IMR-90 (cell line): ENCODE measurements at regions not wholly inside any gene's neighbourhood (a gene's known extent, or its start where the extent isn't known, plus 50 kb on each side); places are given as distances from the start of the nearest gene placed in this dataset.

ENCODE experiments used
- ATAC-seq: fragments of 200-7000 bp; cut with Tn5 transposase; 2 replicates; pipeline ENCODE4 v1.9.1; 2020; ENCODE audit warnings: low read depth, mild to moderate bottlenecking, moderate library complexity
- BruUV-seq: library from RNA; stranded (reverse); fragments of 400-500 nt; replicated peaks from 2 replicates; lab custom pipeline; 2021; lab: Mats Ljungman, UMichigan
- CTCF ChIA-PET: fragments of 300-600 bp; formaldehyde crosslinking; extraction: SDS; loops from one replicate; lab custom pipeline; 2021; ENCODE audit warnings: antibody characterized with exemption; lab: Yijun Ruan, JAX
- POLR2A ChIA-PET: fragments of 300-600 bp; sonication (Branson Sonifier 250); formaldehyde crosslinking; loops from one replicate; lab custom pipeline; 2022; ENCODE audit warnings: antibody characterized with exemption; ENCODE audit not compliant: unreplicated experiment; lab: Charles Lee
- DNase-seq: peaks from one replicate; pipeline ENCODE4 v3.0.0; 2013
- H2AFZ ChIP-seq: replicated peaks from 2 replicates; pipeline ENCODE3; 2013; ENCODE audit warnings: low read length, mild to moderate bottlenecking; ENCODE audit not compliant: poor library complexity
- H2AK5ac ChIP-seq: 2 replicates; pipeline ENCODE4 v1.6.1; 2013; ENCODE audit warnings: low read depth, low read length, inconsistent platforms
- H2AK9ac ChIP-seq: replicated peaks from 2 replicates; pipeline ENCODE3; 2013; ENCODE audit warnings: mild to moderate bottlenecking, low read depth, low read length, moderate library complexity; ENCODE audit not compliant: poor library complexity
- H2BK120ac ChIP-seq: 2 replicates; pipeline ENCODE4 v1.6.1; 2013; ENCODE audit warnings: low read depth, low read length, inconsistent platforms
- H2BK15ac ChIP-seq: 3 replicates; pipeline ENCODE4 v1.6.1; 2013; ENCODE audit warnings: low read depth, low read length, inconsistent platforms
- H2BK20ac ChIP-seq: 2 replicates; pipeline ENCODE4 v1.6.1; 2013; ENCODE audit warnings: low read depth, mild to moderate bottlenecking, inconsistent platforms, low read length, moderate library complexity
- H2BK5ac ChIP-seq: 2 replicates; pipeline ENCODE4 v1.6.1; 2013; ENCODE audit warnings: mild to moderate bottlenecking, low read depth, low read length, inconsistent platforms; ENCODE audit not compliant: poor library complexity, severe bottlenecking
- H3K14ac ChIP-seq: replicated peaks from 2 replicates; pipeline ENCODE4 v1.6.1; 2013; ENCODE audit warnings: low read depth, low read length, inconsistent platforms
- H3K18ac ChIP-seq: 2 replicates; pipeline ENCODE4 v1.6.1; 2013; ENCODE audit warnings: low read depth, low read length, control low read depth
- H3K23ac ChIP-seq: 2 replicates; pipeline ENCODE4 v1.6.1; 2013; ENCODE audit warnings: low read depth, low read length, inconsistent platforms
- H3K27ac ChIP-seq: 2 replicates; pipeline ENCODE4 v1.5.1; 2013; ENCODE audit warnings: mild to moderate bottlenecking, control low read depth, low read length; ENCODE audit not compliant: insufficient read depth
- H3K27me3 ChIP-seq: 2 replicates; pipeline ENCODE4 v1.6.1; 2013; ENCODE audit warnings: low read length; ENCODE audit not compliant: control insufficient read depth, insufficient read depth
- H3K36me3 ChIP-seq: 2 replicates; pipeline ENCODE4 v1.6.1; 2013; ENCODE audit warnings: low read length, mixed read lengths; ENCODE audit not compliant: control insufficient read depth, insufficient read depth
- H3K4ac ChIP-seq: 2 replicates; pipeline ENCODE4 v1.6.1; 2013; ENCODE audit warnings: low read depth, low read length, inconsistent platforms
- H3K4me1 ChIP-seq: 2 replicates; pipeline ENCODE4 v1.6.1; 2013; ENCODE audit warnings: low read length, mixed read lengths; ENCODE audit not compliant: control insufficient read depth, insufficient read depth
- H3K4me2 ChIP-seq: 2 replicates; pipeline ENCODE4 v1.6.1; 2013; ENCODE audit warnings: low read depth, mild to moderate bottlenecking, control low read depth, low read length, moderate library complexity
- H3K4me3 ChIP-seq: 2 replicates; pipeline ENCODE4 v1.5.1; 2013; ENCODE audit warnings: low read depth, mild to moderate bottlenecking, control low read depth, low read length, moderate library complexity; ENCODE audit not compliant: insufficient read depth
- H3K56ac ChIP-seq: 2 replicates; pipeline ENCODE4 v1.6.1; 2013; ENCODE audit warnings: low read length, inconsistent platforms; ENCODE audit not compliant: insufficient read depth; ENCODE audit errors: extremely low read depth
- H3K79me1 ChIP-seq, 2 experiments: 2 replicates each; pipeline ENCODE4 v1.6.1; 2013; ENCODE audit warnings: low read length in 2 of 2, inconsistent platforms in 1 of 2, low read depth in 1 of 2
- H3K9ac ChIP-seq: 2 replicates; pipeline ENCODE4 v1.6.1; 2013; ENCODE audit warnings: low read depth, low read length, control low read depth
- H3K9me1 ChIP-seq: 2 replicates; pipeline ENCODE4 v1.6.1; 2013; ENCODE audit warnings: low read length, inconsistent platforms; ENCODE audit not compliant: insufficient read depth
- H3K9me3 ChIP-seq: 2 replicates; pipeline ENCODE4 v1.6.1; 2013; ENCODE audit warnings: low read length; ENCODE audit not compliant: control insufficient read depth, insufficient read depth
- H4K20me1 ChIP-seq: 2 replicates; pipeline ENCODE4 v1.6.1; 2013; ENCODE audit warnings: low read length, inconsistent platforms; ENCODE audit not compliant: insufficient read depth
- H4K5ac ChIP-seq: 2 replicates; pipeline ENCODE4 v1.6.1; 2013; ENCODE audit warnings: mild to moderate bottlenecking, low read depth, low read length, control low read depth
- H4K8ac ChIP-seq, 2 experiments: 2 replicates each; pipeline ENCODE4 v1.6.1; 2013; ENCODE audit warnings: low read depth in 2 of 2, low read length in 2 of 2, control low read depth in 1 of 2, inconsistent platforms in 1 of 2
- H4K91ac ChIP-seq: 2 replicates; pipeline ENCODE4 v1.6.1; 2013; ENCODE audit warnings: low read depth, low read length, inconsistent platforms; ENCODE audit not compliant: insufficient read depth
- BHLHE40 ChIP-seq: fragments of 150-350 bp; IDR thresholded peaks from 2 replicates; pipeline ENCODE4 v1.6.1; 2016; ENCODE audit warnings: mild to moderate bottlenecking, low read depth, low read length
- CEBPB ChIP-seq: IDR thresholded peaks from 2 replicates; pipeline ENCODE4 v1.6.1; 2012; ENCODE audit warnings: low read depth, low read length, improper control_type of control experiment
- CHD1 ChIP-seq: IDR thresholded peaks from 2 replicates; pipeline ENCODE4 v1.6.1; 2012; ENCODE audit warnings: low read depth, low read length, improper control_type of control experiment
- CTCF ChIP-seq: conservative IDR thresholded peaks from 2 replicates; pipeline ENCODE4 v1.5.1; 2012; ENCODE audit warnings: mild to moderate bottlenecking, low read depth, low read length, improper control_type of control experiment
- ELK1 ChIP-seq: fragments of 150-350 bp; IDR thresholded peaks from 2 replicates; pipeline ENCODE4 v1.6.1; 2016; ENCODE audit warnings: low read depth, mild to moderate bottlenecking, low read length, moderate library complexity, borderline replicate concordance
- FOS ChIP-seq: fragments of 150-350 bp; IDR thresholded peaks from 2 replicates; pipeline ENCODE4 v1.6.1; 2016; ENCODE audit warnings: low read depth, low read length
- MAFK ChIP-seq: IDR thresholded peaks from 2 replicates; pipeline ENCODE4 v1.6.1; 2012; ENCODE audit warnings: low read depth, low read length, improper control_type of control experiment
- MAZ ChIP-seq: IDR thresholded peaks from 2 replicates; pipeline ENCODE4 v1.6.1; 2012; ENCODE audit warnings: low read depth, mild to moderate bottlenecking, low read length, improper control_type of control experiment, moderate library complexity, borderline replicate concordance
- MXI1 ChIP-seq: IDR thresholded peaks from 2 replicates; pipeline ENCODE4 v1.6.1; 2012; ENCODE audit warnings: low read depth, mild to moderate bottlenecking, low read length, moderate library complexity, borderline replicate concordance
- NFE2L2 ChIP-seq: fragments of 150-350 bp; IDR thresholded peaks from 2 replicates; pipeline ENCODE4 v1.6.1; 2016; ENCODE audit warnings: low read depth, mild to moderate bottlenecking, low read length
- POLR2A ChIP-seq: IDR thresholded peaks from 2 replicates; pipeline ENCODE4 v1.6.1; 2012; ENCODE audit warnings: mild to moderate bottlenecking, low read depth, low read length
- RAD21 ChIP-seq: IDR thresholded peaks from 2 replicates; pipeline ENCODE4 v1.6.1; 2012; ENCODE audit warnings: low read length, improper control_type of control experiment
- RCOR1 ChIP-seq: IDR thresholded peaks from 2 replicates; pipeline ENCODE4 v1.6.1; 2012; ENCODE audit warnings: mild to moderate bottlenecking, low read length, improper control_type of control experiment; ENCODE audit not compliant: insufficient replicate concordance
- RFX5 ChIP-seq: IDR thresholded peaks from 2 replicates; pipeline ENCODE4 v1.8.0; 2012; ENCODE audit warnings: low read depth, mild to moderate bottlenecking, low read length, moderate library complexity
- SMC3 ChIP-seq: fragments of 150-350 bp; IDR thresholded peaks from 2 replicates; pipeline ENCODE4 v1.6.1; 2016; ENCODE audit warnings: low read depth, mild to moderate bottlenecking, antibody characterized with exemption, low read length, moderate library complexity
- USF2 ChIP-seq: fragments of 150-350 bp; IDR thresholded peaks from 2 replicates; pipeline ENCODE4 v1.6.1; 2017; ENCODE audit warnings: mild to moderate bottlenecking, antibody characterized with exemption, low read length, low read depth
- WGBS, 2 experiments: methylation state at CpG; one replicate each; pipeline versions ENCODE4 v1.1.5 to v1.1.7; 2013; ENCODE audit warnings: missing lambda C conversion rate in 2 of 2; ENCODE audit not compliant: insufficient read length in 1 of 2; ENCODE audit errors: extremely low coverage in 2 of 2; 5-methylcytosine and 5-hydroxymethylcytosine counted together
- dilution Hi-C: fragments of 300-500 bp; cut with HindIII; formaldehyde crosslinking; loops from one replicate; pipeline ENCODE4 v1.14.3; 2018; ENCODE audit warnings: low sequenced_read_pairs; ENCODE audit not compliant: unreplicated experiment
- in situ Hi-C: fragments of 300-500 bp; cut with MboI; formaldehyde crosslinking; loops from 3 replicates; pipeline ENCODE4 v1.14.3; 2019; ENCODE audit warnings: low sequenced_read_pairs, inconsistent platforms, mixed read lengths
- intact Hi-C: fragments of 100-400 bp; cut with micrococcal nuclease; formaldehyde crosslinking; loops from 2 replicates; pipeline ENCODE4 v1.10.0; 2022

- Histone ChIP-seq H3K27me3 (no peaks in the 10 kb centered on the region), H3K4ac (no peak overlapping the region), H3K36me3 (no peaks in the 10 kb centered on the region), H3K4me2 (no peak overlapping the region), H4K8ac (no peak overlapping the region), H3K79me1 (no peaks in the 10 kb centered on the region; a peak in 1 of 4 replicates), H3K18ac (no peak overlapping the region), H3K4me1 (no peaks in the 10 kb centered on the region), H4K20me1 (no peaks in the 10 kb centered on the region), H2AK9ac (no peak overlapping the region), H3K23ac (no peak overlapping the region), H2BK20ac (no peak overlapping the region), H3K9me1 (no peaks in the 10 kb centered on the region), H3K27ac (no peak overlapping the region), H3K9me3 (no peaks in the 10 kb centered on the region), H3K56ac (no peak overlapping the region), H2BK120ac (no peak overlapping the region), H2BK15ac (no peak overlapping the region), H2AFZ (no peak overlapping the region), H2AK5ac (no peak overlapping the region), H4K5ac (no peak overlapping the region), H2BK5ac (no peak overlapping the region), H4K91ac (no peak overlapping the region), H3K9ac (no peak overlapping the region), H3K4me3 (no peak overlapping the region), H3K14ac (no peak overlapping the region)
- BruUV-seq = no TSS peak
- ChIA-PET CTCF (no interaction called here), POLR2A (no interaction called here)
- intact Hi-C loops (no loop called here), dilution Hi-C loops (no loop called here), in situ Hi-C loops (no loop called here)
- ATAC-seq = no peak
- DNase-seq = no peak
- no CpG with 5 or more reads among the region's 3 CpGs for WGBS, 2 experiments
- TF ChIP-seq MXI1 (no peak), CHD1 (no peak), USF2 (no peak), BHLHE40 (no peak), RFX5 (no peak), POLR2A (no peak), RCOR1 (no peak), FOS (no peak), SMC3 (no peak), ELK1 (no peak), RAD21 (no peak), CTCF (no peak), CEBPB (no peak), MAZ (no peak), NFE2L2 (no peak), MAFK (no peak)
Observed at GRCh38 chr3:174524203-174524602, 334.9 kb upstream of the NAALADL2 start.
